NT2/D1 (cell line): ENCODE measurements at regions not wholly inside any gene's neighbourhood (a gene's known extent, or its start where the extent isn't known, plus 50 kb on each side); places are given as distances from the start of the nearest gene placed in this dataset.

Source experiments
- YY1 ChIP-seq: IDR thresholded peaks from 2 replicates; pipeline ENCODE4 v1.6.1; 2011; ENCODE audit not compliant: insufficient read length, insufficient read depth
- ZNF274 ChIP-seq: IDR thresholded peaks from 2 replicates; pipeline ENCODE4 v1.6.1; 2011; ENCODE audit warnings: mild to moderate bottlenecking, low read depth, low read length

GRCh38 chr6:78025502-78025901, 372.7 kb downstream of the MEI4 start:
- TF ChIP-seq YY1 = no peak
- no peak for TF ChIP-seq ZNF274
